ENCODE measurements at regions not wholly inside any gene's neighbourhood (a gene's known extent, or its start where the extent isn't known, plus 50 kb on each side); places are given as distances from the start of the nearest gene placed in this dataset.

- TF ChIP-seq CTCF (IDR thresholded peaks at IDR 0.05) (no peak), POLR2AphosphoS5 (IDR thresholded peaks at IDR 0.05; ENCODE audit: insufficient read depth in 1 of 2, low read depth in 1 of 2) (no peak)
These were observed 456.5 kb upstream of the THRB start for GRCh38 chr3:24951180-24951579.
